Ishikawa (cell line): ENCODE measurements at regions not wholly inside any gene's neighbourhood (a gene's known extent, or its start where the extent isn't known, plus 50 kb on each side); places are given as distances from the start of the nearest gene placed in this dataset.

Source experiments
- CEBPB ChIP-seq: IDR thresholded peaks from 2 replicates; pipeline ENCODE4 v1.6.1; 2012
- CREB1 ChIP-seq: IDR thresholded peaks from 2 replicates; pipeline ENCODE4 v1.6.1; 2012; ENCODE audit warnings: low read depth
- EGR1 ChIP-seq: IDR thresholded peaks from 2 replicates; pipeline ENCODE4 v1.6.1; 2012
- EP300 ChIP-seq: IDR thresholded peaks from 2 replicates; pipeline ENCODE4 v1.6.1; 2012; ENCODE audit warnings: borderline replicate concordance
- FOXM1 ChIP-seq: IDR thresholded peaks from 2 replicates; pipeline ENCODE4 v1.6.1; 2012; ENCODE audit warnings: low read depth, borderline replicate concordance
- MAX ChIP-seq: IDR thresholded peaks from 2 replicates; pipeline ENCODE4 v1.6.1; 2012
- NFIC ChIP-seq: IDR thresholded peaks from 2 replicates; pipeline ENCODE4 v1.6.1; 2012
- RAD21 ChIP-seq: IDR thresholded peaks from 2 replicates; pipeline ENCODE4 v1.6.1; 2012; ENCODE audit warnings: low read depth
- REST ChIP-seq: IDR thresholded peaks from 2 replicates; pipeline ENCODE4 v1.6.1; 2012; ENCODE audit warnings: low read depth, mild to moderate bottlenecking
- TAF1 ChIP-seq: IDR thresholded peaks from 2 replicates; pipeline ENCODE4 v1.6.1; 2012; ENCODE audit warnings: low read depth, mild to moderate bottlenecking
- TCF12 ChIP-seq: IDR thresholded peaks from 2 replicates; pipeline ENCODE4 v1.6.1; 2012; ENCODE audit warnings: low read depth
- TEAD4 ChIP-seq: IDR thresholded peaks from 2 replicates; pipeline ENCODE4 v1.6.1; 2012
- USF1 ChIP-seq: IDR thresholded peaks from 2 replicates; pipeline ENCODE4 v1.6.1; 2012
- YY1 ChIP-seq: IDR thresholded peaks from 2 replicates; pipeline ENCODE4 v1.6.1; 2012; ENCODE audit warnings: low read depth
- ZBTB7A ChIP-seq: IDR thresholded peaks from 2 replicates; pipeline ENCODE4 v1.6.1; 2012; ENCODE audit warnings: low read depth

GRCh38 chrX:20441123-20441522 lies 174.4 kb upstream of the RPS6KA3 start:
- TF ChIP-seq YY1 = no peak
- TF ChIP-seq CEBPB = no peak
- TF ChIP-seq USF1 = no peak
- no peak for TF ChIP-seq TAF1
- no peak for TF ChIP-seq EP300
- no peak for TF ChIP-seq EGR1
- TF ChIP-seq RAD21 = no peak
- no peak for TF ChIP-seq MAX

GRCh38 chrX:20438871-20439526 lies 172.3 kb upstream of the RPS6KA3 start:
- no peak for TF ChIP-seq USF1
- TF ChIP-seq EP300 = no peak
- TF ChIP-seq NFIC = no peak
- TF ChIP-seq TCF12 = no peak
- TF ChIP-seq CEBPB = no peak
- TF ChIP-seq TEAD4 = no peak
- TF ChIP-seq EGR1 = no peak
- TF ChIP-seq MAX = no peak
- no peak for TF ChIP-seq REST
- TF ChIP-seq FOXM1 = no peak
- no peak for TF ChIP-seq RAD21
- no peak for TF ChIP-seq YY1
- TF ChIP-seq TAF1 = no peak
- no peak for TF ChIP-seq ZBTB7A
- no peak for TF ChIP-seq CREB1

- no peak for TF ChIP-seq CREB1
- no peak for TF ChIP-seq CEBPB
- TF ChIP-seq EP300 = no peak
- no peak for TF ChIP-seq TEAD4
- TF ChIP-seq TCF12 = no peak
- TF ChIP-seq EGR1 = no peak
- TF ChIP-seq MAX = no peak
- no peak for TF ChIP-seq FOXM1
- TF ChIP-seq ZBTB7A = no peak
- TF ChIP-seq TAF1 = no peak
- no peak for TF ChIP-seq NFIC
- TF ChIP-seq YY1 = no peak
- TF ChIP-seq USF1 = no peak
- no peak for TF ChIP-seq RAD21
- TF ChIP-seq REST = no peak
Observed at GRCh38 chrX:20437683-20438082, 171.0 kb upstream of the RPS6KA3 start.

GRCh38 chrX:20435913-20436312 lies 169.2 kb upstream of the RPS6KA3 start:
- no peak for TF ChIP-seq CREB1
- no peak for TF ChIP-seq NFIC
- TF ChIP-seq REST = no peak
- TF ChIP-seq RAD21 = no peak
- TF ChIP-seq YY1 = no peak
- no peak for TF ChIP-seq EP300
- no peak for TF ChIP-seq MAX
- TF ChIP-seq USF1 = no peak
- TF ChIP-seq CEBPB = no peak
- TF ChIP-seq EGR1 = no peak
- TF ChIP-seq TEAD4 = no peak
- no peak for TF ChIP-seq ZBTB7A
